ENCODE measurements at regions not wholly inside any gene's neighbourhood (a gene's known extent, or its start where the extent isn't known, plus 50 kb on each side); places are given as distances from the start of the nearest gene placed in this dataset.

GRCh38 chr6:138593909-138594757 lies 94.8 kb upstream of the NHSL1 start:
- TF ChIP-seq POLR2AphosphoS5 (IDR thresholded peaks at IDR 0.05) (no peak), POLR2A (IDR thresholded peaks at IDR 0.05) (no peak)
- TF ChIP-seq, protein P1, sequence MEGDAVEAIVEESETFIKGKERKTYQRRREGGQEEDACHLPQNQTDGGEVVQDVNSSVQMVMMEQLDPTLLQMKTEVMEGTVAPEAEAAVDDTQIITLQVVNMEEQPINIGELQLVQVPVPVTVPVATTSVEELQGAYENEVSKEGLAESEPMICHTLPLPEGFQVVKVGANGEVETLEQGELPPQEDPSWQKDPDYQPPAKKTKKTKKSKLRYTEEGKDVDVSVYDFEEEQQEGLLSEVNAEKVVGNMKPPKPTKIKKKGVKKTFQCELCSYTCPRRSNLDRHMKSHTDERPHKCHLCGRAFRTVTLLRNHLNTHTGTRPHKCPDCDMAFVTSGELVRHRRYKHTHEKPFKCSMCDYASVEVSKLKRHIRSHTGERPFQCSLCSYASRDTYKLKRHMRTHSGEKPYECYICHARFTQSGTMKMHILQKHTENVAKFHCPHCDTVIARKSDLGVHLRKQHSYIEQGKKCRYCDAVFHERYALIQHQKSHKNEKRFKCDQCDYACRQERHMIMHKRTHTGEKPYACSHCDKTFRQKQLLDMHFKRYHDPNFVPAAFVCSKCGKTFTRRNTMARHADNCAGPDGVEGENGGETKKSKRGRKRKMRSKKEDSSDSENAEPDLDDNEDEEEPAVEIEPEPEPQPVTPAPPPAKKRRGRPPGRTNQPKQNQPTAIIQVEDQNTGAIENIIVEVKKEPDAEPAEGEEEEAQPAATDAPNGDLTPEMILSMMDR (IDR thresholded peaks at IDR 0.05 in 8 of 11, conservative IDR thresholded peaks at IDR 0.05 in 3 of 11): no peak

All from spleen (tissue), 7 donors.